OCI-LY3 (cell line): ENCODE measurements at regions not wholly inside any gene's neighbourhood (a gene's known extent, or its start where the extent isn't known, plus 50 kb on each side); places are given as distances from the start of the nearest gene placed in this dataset.

Source experiments
- EZH2phosphoT487 ChIP-seq: fragments of 200-600 bp; shearing (Covaris generic); IDR thresholded peaks from 2 replicates; pipeline ENCODE4 v1.6.1; 2018; ENCODE audit warnings: antibody characterized with exemption, mixed run types, low read depth
- TF ChIP-seq, protein P1 (sequence below): fragments of 200-600, 300-600 bp; sonication (generic); IDR thresholded peaks from 2 replicates; pipeline ENCODE4 v1.5.1; 2014; ENCODE audit warnings: antibody characterized with exemption, low read length, low read depth

DNA sequence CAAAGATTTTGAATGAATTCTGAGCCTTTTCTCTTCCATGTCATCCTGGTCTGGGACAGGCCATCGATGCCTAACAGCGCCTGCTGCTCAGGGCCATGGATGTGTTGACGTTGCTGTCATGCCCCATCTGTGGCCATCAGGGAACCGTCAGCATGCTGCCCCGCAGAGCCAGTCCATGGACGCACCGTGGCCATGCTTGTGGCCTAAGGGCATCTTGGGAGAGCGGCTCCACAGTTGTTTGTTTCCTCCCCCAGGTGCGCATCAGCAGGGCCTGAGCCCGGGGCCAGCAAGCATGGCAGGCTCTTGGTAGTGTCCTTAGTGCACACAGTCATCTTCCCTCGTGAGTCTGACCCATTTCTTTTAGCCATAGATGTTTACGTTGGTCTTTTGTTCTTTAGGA lies 142.7 kb downstream of the VAPA start:
- TF ChIP-seq, protein P1, sequence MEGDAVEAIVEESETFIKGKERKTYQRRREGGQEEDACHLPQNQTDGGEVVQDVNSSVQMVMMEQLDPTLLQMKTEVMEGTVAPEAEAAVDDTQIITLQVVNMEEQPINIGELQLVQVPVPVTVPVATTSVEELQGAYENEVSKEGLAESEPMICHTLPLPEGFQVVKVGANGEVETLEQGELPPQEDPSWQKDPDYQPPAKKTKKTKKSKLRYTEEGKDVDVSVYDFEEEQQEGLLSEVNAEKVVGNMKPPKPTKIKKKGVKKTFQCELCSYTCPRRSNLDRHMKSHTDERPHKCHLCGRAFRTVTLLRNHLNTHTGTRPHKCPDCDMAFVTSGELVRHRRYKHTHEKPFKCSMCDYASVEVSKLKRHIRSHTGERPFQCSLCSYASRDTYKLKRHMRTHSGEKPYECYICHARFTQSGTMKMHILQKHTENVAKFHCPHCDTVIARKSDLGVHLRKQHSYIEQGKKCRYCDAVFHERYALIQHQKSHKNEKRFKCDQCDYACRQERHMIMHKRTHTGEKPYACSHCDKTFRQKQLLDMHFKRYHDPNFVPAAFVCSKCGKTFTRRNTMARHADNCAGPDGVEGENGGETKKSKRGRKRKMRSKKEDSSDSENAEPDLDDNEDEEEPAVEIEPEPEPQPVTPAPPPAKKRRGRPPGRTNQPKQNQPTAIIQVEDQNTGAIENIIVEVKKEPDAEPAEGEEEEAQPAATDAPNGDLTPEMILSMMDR, result no peak
- no peak for TF ChIP-seq EZH2phosphoT487
